ENCODE measurements at regions not wholly inside any gene's neighbourhood (a gene's known extent, or its start where the extent isn't known, plus 50 kb on each side); places are given as distances from the start of the nearest gene placed in this dataset.
"Not testable (repeated sequence)": the region's sequence is repeated elsewhere in the genome, so short reads cannot be mapped to it uniquely, and the experiment has no call there.

DNA sequence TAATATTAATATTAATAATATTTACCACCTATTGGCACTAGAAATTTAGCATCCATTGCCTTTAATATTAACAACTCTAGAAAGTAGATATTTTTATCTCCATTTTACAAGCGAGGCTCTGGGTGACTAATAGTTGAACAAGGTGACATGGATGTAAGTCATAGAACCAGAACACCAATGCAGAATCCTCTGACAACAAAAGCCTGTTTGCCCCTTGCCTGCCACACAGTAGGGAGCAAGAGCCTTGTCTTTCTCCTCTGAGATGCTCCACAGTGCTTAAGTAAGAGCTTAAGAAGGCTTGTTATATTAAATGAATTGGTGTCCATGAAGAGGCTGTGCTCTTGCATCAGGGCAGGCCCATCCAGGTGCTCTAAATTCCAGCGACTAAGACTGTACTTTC lies 51.2 kb upstream of the LBX1 start:
- 92 to 93% methylated on average over 2 of the region's 2 CpGs for WGBS, 2 donors
- H3K4me3 ChIP-seq (ENCODE audit: low read depth, poor library complexity, severe bottlenecking), result no peak overlapping the region
- DNase-seq (ENCODE audit: low spot score in 2 of 2), result no peak
- TF ChIP-seq POLR2A (IDR thresholded peaks at IDR 0.05), result no peak
- TF ChIP-seq, protein P1, sequence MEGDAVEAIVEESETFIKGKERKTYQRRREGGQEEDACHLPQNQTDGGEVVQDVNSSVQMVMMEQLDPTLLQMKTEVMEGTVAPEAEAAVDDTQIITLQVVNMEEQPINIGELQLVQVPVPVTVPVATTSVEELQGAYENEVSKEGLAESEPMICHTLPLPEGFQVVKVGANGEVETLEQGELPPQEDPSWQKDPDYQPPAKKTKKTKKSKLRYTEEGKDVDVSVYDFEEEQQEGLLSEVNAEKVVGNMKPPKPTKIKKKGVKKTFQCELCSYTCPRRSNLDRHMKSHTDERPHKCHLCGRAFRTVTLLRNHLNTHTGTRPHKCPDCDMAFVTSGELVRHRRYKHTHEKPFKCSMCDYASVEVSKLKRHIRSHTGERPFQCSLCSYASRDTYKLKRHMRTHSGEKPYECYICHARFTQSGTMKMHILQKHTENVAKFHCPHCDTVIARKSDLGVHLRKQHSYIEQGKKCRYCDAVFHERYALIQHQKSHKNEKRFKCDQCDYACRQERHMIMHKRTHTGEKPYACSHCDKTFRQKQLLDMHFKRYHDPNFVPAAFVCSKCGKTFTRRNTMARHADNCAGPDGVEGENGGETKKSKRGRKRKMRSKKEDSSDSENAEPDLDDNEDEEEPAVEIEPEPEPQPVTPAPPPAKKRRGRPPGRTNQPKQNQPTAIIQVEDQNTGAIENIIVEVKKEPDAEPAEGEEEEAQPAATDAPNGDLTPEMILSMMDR (IDR thresholded peaks at IDR 0.05), result no peak
- intact Hi-C loops (cut with DNase I; ENCODE audit: low total_unique reads), result no loop called here

DNA sequence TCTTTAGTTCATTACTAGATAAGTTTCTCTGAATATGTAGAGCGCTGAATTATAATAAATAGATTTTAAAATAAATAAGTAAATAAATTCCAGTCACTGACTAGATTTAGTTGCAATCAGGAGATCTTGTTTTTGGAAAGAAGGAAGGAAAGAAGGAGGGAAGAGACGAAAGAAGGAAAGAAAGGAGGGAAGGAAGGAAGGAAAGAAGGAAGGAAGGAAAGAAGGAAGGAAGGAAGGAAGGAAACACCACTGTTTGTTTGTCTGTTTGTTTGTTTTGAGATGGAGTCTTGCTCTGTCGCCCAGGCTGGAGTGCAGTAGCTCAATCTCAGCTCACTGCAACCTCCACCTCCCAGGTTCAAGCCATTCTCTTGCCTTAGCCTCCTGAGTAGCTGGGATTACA lies 51.7 kb upstream of the LBX1 start:
- WGBS, 2 donors, result 81 to 88% methylated on average over 3 of the region's 3 CpGs
- H3K4me3 ChIP-seq (ENCODE audit: low read depth, poor library complexity, severe bottlenecking); intact Hi-C loops (cut with DNase I; ENCODE audit: low total_unique reads); DNase-seq (ENCODE audit: low spot score in 2 of 2): not testable (repeated sequence)

DNA sequence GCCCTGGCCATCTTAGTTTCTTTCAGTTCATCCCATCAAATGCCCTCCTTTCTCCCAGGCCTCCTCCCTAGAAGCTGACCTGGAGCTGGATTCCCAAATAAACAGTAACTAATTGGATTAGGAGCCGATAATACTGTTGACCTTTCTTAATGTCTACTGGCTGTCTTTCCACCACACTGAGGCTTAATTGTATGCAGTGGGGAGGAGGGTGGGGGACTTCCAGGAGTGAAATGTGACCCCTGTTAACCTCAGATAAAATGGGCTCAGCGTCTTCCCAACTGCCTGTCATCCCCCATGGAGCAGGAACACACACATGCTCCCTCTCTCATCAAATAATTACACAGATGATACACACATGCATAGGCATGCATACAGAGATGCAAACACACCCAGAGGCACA lies 53.7 kb upstream of the LBX1 start:
- TF ChIP-seq POLR2A (IDR thresholded peaks at IDR 0.05), result no peak
- TF ChIP-seq, protein P1 (IDR thresholded peaks at IDR 0.05), result no peak
- DNase-seq (ENCODE audit: low spot score in 2 of 2), result no peak
- 86 to 90% methylated on average over 2 of the region's 2 CpGs for WGBS, 2 donors
- H3K4me3 ChIP-seq (ENCODE audit: low read depth, poor library complexity, severe bottlenecking), result no peak overlapping the region
- intact Hi-C loops (cut with DNase I; ENCODE audit: low total_unique reads), result no loop called here

DNA sequence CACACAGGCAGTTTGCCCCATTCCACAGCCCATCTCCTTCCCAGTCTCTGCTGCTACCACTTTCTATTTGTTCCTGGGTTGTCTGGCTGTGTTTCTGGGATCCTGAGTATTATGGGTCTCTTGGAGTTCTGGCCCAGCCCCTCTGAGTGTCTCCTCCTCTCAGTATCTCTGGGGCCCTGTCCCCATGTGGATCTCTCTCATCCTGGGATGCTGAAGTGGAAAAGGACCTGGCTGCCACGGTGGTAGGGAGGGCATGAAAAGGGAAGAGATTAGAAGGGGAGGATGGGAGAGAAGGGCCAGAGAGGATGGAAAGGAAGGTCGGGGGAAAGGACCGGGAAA lies 54.5 kb upstream of the LBX1 start:
- 3 to 5% methylated on average over 3 of the region's 3 CpGs for WGBS, 2 donors
- DNase-seq (ENCODE audit: low spot score in 2 of 2), result no peak
- intact Hi-C loops (cut with DNase I; ENCODE audit: low total_unique reads), result no loop called here
- TF ChIP-seq, protein P1 (IDR thresholded peaks at IDR 0.05), result no peak
- TF ChIP-seq POLR2A (IDR thresholded peaks at IDR 0.05), result no peak
- no peak overlapping the region for H3K4me3 ChIP-seq (ENCODE audit: low read depth, poor library complexity, severe bottlenecking)

DNA sequence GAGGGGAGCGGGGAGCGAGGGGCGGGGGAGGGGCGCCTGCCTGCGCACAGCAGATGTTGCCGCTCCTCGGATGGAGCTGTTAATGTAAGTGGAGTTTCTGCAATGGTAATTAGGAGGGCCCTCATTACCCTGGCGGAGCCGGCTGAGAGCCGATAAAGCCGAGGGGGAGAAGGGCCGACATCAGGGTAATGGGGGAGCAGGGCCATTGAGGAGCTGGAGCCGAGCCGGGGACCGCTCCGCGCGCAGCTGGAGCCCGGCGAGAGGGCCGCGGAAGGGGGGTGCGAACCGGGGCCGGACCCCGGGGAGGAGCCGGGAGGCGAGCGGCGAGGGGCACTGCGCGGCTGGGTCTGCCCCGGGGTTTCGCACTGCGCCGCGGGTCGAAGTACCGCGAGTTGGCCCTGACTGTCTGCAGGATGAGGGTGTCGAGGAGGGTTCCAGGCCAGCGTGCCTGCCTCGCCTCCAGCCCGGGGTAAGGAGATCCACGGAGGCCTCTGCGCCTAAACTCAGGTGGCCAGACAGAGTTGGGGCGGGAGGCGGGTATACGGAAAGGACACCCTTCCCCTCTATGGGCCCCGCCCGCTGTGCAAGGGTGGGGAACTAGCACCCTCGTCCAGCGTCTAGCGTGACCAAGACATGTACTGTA lies 55.0 kb upstream of the LBX1 start:
- no peak for DNase-seq (ENCODE audit: low spot score in 2 of 2)
- TF ChIP-seq, protein P1 (IDR thresholded peaks at IDR 0.05), result no peak
- no peak for TF ChIP-seq POLR2A (IDR thresholded peaks at IDR 0.05)
- no peak overlapping the region for H3K4me3 ChIP-seq (ENCODE audit: low read depth, poor library complexity, severe bottlenecking)
- intact Hi-C loops (cut with DNase I; ENCODE audit: low total_unique reads), result no loop called here
- 11 to 13% methylated on average over 17 to 45 of the region's 54 CpGs for WGBS, 2 donors

DNA sequence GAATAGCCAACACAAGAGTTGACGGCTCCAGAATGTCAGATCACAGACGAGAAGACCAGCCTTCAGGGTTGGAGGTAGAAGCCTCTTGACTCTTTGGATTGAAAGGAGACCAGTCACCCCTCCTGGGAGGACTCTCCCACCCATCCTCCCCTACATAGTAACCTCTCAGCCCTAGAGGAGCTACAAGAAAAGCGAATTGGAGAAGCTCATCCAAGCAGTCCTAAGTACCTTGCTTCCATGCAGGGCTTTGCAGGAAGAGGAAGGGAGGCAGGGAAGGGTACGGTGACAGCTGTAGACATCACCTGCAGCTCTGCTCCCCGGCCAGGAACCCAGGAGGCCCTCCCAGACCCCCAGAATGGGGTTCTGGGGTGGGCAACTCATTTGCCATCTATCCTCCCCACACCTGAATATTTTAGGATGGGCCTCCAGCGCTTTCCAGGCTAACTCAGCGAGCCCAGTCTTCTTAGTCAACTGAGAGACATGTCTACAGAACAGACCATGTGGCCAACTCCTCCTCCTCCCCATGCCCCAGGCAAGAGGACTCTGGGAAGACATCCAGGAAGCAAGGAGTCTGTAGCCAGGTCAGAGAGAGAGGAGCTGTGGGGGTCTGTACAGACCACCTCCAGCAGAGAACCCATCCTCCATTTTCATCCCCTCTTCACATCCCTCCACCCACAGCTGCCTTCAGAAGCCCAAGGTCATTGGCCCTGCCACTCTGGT lies 55.6 kb upstream of the LBX1 start:
- WGBS, 2 donors, result 51 to 56% methylated on average over 7 of the region's 7 CpGs
- TF ChIP-seq POLR2A (IDR thresholded peaks at IDR 0.05), result no peak
- TF ChIP-seq, protein P1 (IDR thresholded peaks at IDR 0.05), result no peak
- no peak for DNase-seq (ENCODE audit: low spot score in 2 of 2)
- no peak overlapping the region for H3K4me3 ChIP-seq (ENCODE audit: low read depth, poor library complexity, severe bottlenecking)
- intact Hi-C loops (cut with DNase I; ENCODE audit: low total_unique reads), result no loop called here

Data from lower leg skin (tissue), 4 donors.